Right atrium auricular region (tissue), 2 donors: ENCODE measurements at regions not wholly inside any gene's neighbourhood (a gene's known extent, or its start where the extent isn't known, plus 50 kb on each side); places are given as distances from the start of the nearest gene placed in this dataset.

Experiments used
- DNase-seq: peaks from one replicate; pipeline ENCODE4 v3.0.0-alpha.2; 2019; ENCODE audit warnings: low spot score
- H3K27ac ChIP-seq, 2 donors: fragments of 200-600 bp; sonication (generic); 1 replicate in 1 of 2; 2 replicates in 1 of 2; pipeline ENCODE4 v1.5.1; 2016 to 2019
- H3K27me3 ChIP-seq, 2 donors: fragments of 200-600 bp; sonication (generic); one replicate each; pipeline versions ENCODE4 v1.5.1 to v1.6.0; 2017 to 2019
- H3K36me3 ChIP-seq: fragments of 200-600 bp; sonication (generic); one replicate; pipeline ENCODE4 v1.5.1; 2016
- H3K4me1 ChIP-seq, 2 donors: fragments of 200-600 bp; sonication (generic); one replicate each; pipeline versions ENCODE4 v1.5.1 to v1.6.0; 2017 to 2019
- H3K4me3 ChIP-seq, 2 donors: fragments of 200-600 bp; sonication (generic); 1 replicate in 1 of 2; 2 replicates in 1 of 2; pipeline ENCODE4 v1.5.1; 2017 to 2019; ENCODE audit warnings: mild to moderate bottlenecking in 1 of 2, moderate library complexity in 1 of 2
- H3K9me3 ChIP-seq, 2 donors: fragments of 200-600 bp; sonication (generic); one replicate each; pipeline ENCODE4 v1.5.1; 2019
- TF ChIP-seq, protein P1 (sequence below), 2 donors: fragments of 200-600 bp; sonication (generic); IDR thresholded peaks; one replicate each; pipeline ENCODE4 v1.5.1; 2019; ENCODE audit warnings: antibody characterized with exemption in 2 of 2

- Histone ChIP-seq H3K9me3 (no peaks in the 10 kb centered on the region), H3K36me3 (no peaks in the 10 kb centered on the region), H3K4me1 (peaks cover 0 to 24% of the 10 kb centered on the region in 2 donors), H3K27ac (no peak overlapping the region), H3K4me3 (no peak overlapping the region), H3K27me3 (no peaks in the 10 kb centered on the region)
- DNase-seq = no peak
- TF ChIP-seq, protein P1, sequence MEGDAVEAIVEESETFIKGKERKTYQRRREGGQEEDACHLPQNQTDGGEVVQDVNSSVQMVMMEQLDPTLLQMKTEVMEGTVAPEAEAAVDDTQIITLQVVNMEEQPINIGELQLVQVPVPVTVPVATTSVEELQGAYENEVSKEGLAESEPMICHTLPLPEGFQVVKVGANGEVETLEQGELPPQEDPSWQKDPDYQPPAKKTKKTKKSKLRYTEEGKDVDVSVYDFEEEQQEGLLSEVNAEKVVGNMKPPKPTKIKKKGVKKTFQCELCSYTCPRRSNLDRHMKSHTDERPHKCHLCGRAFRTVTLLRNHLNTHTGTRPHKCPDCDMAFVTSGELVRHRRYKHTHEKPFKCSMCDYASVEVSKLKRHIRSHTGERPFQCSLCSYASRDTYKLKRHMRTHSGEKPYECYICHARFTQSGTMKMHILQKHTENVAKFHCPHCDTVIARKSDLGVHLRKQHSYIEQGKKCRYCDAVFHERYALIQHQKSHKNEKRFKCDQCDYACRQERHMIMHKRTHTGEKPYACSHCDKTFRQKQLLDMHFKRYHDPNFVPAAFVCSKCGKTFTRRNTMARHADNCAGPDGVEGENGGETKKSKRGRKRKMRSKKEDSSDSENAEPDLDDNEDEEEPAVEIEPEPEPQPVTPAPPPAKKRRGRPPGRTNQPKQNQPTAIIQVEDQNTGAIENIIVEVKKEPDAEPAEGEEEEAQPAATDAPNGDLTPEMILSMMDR (IDR thresholded peaks at IDR 0.05) = no peak
These were observed 105.1 kb upstream of the SLC6A6 start for GRCh38 chr3:14297305-14297704.

DNA sequence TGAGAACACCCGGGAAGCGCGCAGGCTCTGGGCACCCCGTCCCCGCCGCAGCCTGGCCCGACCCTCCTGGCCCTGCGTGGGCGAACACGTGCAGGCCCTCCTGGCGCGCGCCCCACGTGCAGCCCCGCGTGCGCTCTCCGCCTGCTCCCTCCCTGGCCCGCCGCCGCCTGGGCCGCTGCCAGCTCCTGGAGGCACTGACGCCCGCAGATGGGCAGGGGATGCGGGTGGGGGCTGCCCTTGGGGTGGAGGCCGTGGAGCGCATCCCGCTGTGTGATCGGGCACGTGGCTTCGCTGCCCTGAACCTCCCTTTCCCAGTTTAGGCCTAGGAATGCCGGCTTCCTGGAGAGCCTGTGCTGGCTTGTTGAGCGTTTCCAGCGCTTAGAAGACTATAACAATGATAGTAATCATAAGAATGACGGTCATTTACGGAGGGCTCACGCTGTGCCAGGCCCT, 104.6 kb upstream of the SLC6A6 start:
- Histone ChIP-seq H3K9me3 (no peaks in the 10 kb centered on the region), H3K27ac (no peak overlapping the region), H3K27me3 (no peaks in the 10 kb centered on the region), H3K4me3 (no peak overlapping the region), H3K36me3 (no peaks in the 10 kb centered on the region), H3K4me1 (peaks cover 0 to 24% of the 10 kb centered on the region in 2 donors)
- DNase-seq = no peak
- TF ChIP-seq, protein P1 (IDR thresholded peaks at IDR 0.05) = no peak

DNA sequence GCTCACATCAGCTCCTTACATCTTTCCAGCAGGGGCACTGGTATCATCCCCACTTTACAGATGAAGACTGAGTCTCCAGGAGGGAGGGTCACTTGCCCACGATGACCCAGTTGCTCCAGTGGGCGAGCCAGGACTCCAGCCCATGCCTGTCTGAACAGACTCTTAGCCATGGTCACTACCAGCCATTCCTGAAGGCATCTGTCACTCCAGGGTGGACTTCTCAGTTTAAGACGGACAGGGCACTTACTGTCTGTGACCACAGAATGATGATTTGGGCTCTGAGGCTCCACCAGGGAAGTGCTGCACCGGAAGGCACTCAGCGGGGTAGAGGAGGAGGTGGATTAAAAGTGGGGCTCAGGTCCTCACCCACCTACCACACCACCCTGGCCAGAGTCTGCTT, 104.0 kb upstream of the SLC6A6 start:
- Histone ChIP-seq H3K27me3 (no peaks in the 10 kb centered on the region), H3K4me3 (no peak overlapping the region), H3K36me3 (no peaks in the 10 kb centered on the region), H3K4me1 (peaks cover 0 to 24% of the 10 kb centered on the region in 2 donors), H3K27ac (no peak overlapping the region), H3K9me3 (no peaks in the 10 kb centered on the region)
- TF ChIP-seq, protein P1 (IDR thresholded peaks at IDR 0.05) = no peak
- DNase-seq = no peak

DNA sequence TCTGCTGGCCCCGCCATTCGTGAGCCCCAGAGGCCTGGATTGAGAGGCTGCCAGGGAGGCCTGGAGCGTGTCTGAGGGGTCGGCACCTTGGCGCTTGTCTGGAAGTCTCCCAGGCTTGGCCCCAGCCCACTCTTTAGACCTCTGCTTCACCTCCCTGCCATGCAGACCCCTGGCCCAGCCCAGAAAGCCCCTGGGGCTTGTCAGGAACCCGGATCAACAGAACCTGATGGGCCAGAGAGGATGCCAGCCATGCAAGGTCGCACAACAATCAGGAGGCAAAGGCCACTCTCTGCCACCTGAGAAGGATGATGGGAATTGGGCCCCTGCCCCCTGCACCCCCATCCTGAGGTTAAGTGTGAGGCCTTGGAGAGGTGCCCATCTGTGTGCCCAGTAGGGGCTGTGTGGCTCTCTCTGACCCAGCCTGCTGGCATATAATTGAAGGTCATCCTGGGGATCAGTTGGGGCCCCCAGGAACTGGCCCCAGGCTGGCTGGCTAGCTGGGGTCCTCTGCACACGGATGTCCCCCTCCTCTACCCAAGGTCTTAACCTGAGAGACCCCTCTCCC, 103.3 kb upstream of the SLC6A6 start:
- Histone ChIP-seq H3K36me3 (no peaks in the 10 kb centered on the region), H3K4me3 (no peak overlapping the region), H3K9me3 (no peaks in the 10 kb centered on the region), H3K27ac (no peak overlapping the region), H3K4me1 (peaks cover 0 to 30% of the 10 kb centered on the region in 2 donors), H3K27me3 (no peaks in the 10 kb centered on the region)
- no peak for DNase-seq
- TF ChIP-seq, protein P1 (IDR thresholded peaks at IDR 0.05) = no peak

DNA sequence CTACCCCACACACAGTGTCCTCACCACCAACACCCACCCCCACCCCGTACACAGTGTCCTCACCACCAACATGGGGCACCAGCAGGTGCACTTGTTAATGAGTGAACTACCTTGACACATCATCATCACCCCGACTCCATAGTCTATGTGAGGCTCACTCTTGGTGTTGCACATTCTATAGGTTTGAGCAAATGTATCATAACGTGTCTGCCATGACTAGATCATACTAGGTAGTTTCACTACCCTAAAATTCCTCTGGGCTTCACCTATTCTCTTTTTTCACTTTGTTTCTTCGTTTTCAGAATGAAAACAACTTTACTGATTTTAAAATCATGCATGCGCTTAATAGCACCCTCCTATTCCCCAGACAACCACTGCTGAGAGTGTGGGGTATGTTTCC, 102.6 kb upstream of the SLC6A6 start:
- DNase-seq = no peak
- H3K36me3 ChIP-seq = no peaks in the 10 kb centered on the region
- H3K9me3 ChIP-seq = no peaks in the 10 kb centered on the region
- H3K27ac ChIP-seq = no peak overlapping the region
- no peaks in the 10 kb centered on the region for H3K27me3 ChIP-seq
- peaks cover 0 to 36% of the 10 kb centered on the region in 2 donors for H3K4me1 ChIP-seq
- TF ChIP-seq, protein P1 (IDR thresholded peaks at IDR 0.05) = no peak
- no peak overlapping the region for H3K4me3 ChIP-seq
